HG03064 (cell line): ENCODE measurements at regions not wholly inside any gene's neighbourhood (a gene's known extent, or its start where the extent isn't known, plus 50 kb on each side); places are given as distances from the start of the nearest gene placed in this dataset.
"Not testable (repeated sequence)": the region's sequence is repeated elsewhere in the genome, so short reads cannot be mapped to it uniquely, and the experiment has no call there.

Experiments
- ATAC-seq: cut with Tn5 transposase; IDR thresholded peaks from one replicate; pipeline ENCODE4 v1.9.1; 2021; ENCODE audit warnings: low read depth; ENCODE audit not compliant: unreplicated experiment

- no peak for ATAC-seq
These were observed 56.1 kb downstream of the GPR85 start for GRCh38 chr7:113030489-113030888.

- no peak for ATAC-seq
These were observed 59.7 kb downstream of the GPR85 start for GRCh38 chr7:113026941-113027340.

DNA sequence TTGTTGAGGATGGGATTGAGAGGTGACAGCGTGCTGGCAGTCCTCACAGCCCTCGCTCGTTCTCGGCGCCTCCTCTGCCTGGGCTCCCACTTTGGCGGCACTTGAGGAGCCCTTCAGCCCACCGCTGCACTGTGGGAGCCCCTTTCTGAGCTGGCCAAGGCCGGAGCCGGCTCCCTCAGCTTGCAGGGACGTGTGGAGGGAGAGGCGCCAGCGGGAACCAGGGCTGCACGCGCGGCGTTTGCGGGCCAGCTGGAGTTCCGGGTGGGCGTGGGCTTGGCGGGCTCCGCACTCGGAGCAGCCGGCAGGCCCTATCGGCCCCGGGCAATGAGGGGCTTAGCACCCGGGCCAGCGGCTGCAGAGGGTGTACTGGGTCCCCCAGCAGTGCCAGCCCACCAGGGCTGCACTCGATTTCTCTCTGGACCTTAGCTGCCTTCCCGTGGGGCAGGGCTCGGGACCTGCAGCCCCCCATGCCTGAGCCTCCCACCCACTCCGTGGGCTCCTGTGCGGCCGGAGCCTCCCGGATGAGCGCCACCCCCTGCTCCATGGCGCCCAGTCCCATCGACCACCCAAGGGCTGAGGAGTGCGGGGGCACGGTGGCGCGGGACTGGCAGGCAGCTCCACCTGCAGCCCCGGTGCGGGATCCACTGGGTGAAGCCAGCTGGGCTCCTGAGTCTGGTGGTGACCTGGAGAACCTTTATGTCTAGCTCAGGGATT, 69.3 kb downstream of the GPR85 start:
- not testable (repeated sequence) for ATAC-seq

GRCh38 chr7:113015034-113015645, 71.5 kb downstream of the GPR85 start:
- ATAC-seq: no peak

DNA sequence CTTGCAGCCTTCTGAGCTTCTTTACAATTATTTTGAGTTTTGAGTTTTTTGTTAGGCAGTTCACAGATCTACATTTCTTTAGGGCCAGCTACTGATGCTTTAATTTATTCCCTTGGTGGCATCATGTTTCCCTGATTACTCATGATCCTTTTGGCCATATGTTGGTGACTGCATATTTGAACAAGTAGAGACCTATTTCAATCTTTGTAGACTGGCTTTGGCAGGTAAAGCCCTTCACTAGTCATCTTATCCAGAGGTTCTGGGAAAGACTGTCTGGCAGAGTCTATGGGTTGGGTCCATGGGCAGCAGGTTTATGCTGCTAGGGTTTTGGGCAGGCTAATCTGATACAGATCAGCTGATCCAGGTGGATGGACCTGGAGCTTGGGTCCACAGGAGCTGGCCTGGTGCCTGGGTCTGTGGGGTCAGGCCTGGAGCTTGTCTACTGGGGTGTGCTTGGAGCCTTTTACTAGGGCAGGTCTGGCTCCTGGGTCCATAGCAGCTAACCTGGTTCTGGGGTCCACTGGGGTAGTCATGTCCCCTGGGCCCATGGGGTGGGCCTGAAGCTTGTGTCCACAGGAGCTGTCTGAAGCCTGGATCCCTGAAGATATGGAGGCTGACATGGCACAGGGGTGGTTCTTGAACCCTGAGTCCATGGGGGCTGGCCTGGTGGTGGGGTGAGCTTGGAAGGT, 72.7 kb downstream of the GPR85 start:
- ATAC-seq: no peak

DNA sequence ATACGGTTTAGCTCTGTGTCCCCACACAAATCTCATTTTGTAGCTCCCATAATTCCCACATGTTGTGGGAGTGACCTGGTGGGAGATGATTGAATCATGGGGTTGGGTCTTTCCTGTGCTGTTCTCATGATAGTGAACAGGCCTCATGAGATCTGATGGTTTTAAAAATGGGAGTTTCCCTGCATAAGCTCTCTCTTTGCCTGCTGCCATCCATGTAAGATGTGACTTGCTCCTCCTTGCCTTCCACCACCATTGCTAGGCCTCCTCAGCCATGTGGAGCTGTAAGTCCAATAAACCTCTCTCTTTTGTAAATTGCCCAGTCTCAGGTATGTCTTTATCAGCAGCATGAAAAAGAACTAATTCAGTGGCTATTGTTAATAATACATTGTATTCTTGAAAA, 73.8 kb downstream of the GPR85 start:
- not testable (repeated sequence) for ATAC-seq

DNA sequence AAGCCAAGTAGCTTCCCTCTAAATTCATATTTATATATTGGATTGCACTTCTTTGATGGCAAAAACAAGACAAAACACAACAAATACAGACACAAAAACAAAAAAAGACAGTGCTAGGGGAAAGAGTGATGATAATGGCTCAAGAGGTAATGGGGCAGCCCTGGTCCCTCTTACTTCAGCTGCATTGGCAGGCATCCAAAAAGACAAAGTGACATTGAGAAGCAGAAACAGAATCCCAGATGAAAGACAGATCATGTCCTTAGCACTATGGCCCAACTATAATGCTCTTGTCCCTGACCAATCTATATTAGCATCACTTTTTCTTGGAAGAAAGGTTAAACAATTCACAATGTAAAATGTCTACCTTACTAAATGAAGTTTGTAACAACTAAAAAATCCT, 76.2 kb downstream of the GPR85 start:
- no peak for ATAC-seq

DNA sequence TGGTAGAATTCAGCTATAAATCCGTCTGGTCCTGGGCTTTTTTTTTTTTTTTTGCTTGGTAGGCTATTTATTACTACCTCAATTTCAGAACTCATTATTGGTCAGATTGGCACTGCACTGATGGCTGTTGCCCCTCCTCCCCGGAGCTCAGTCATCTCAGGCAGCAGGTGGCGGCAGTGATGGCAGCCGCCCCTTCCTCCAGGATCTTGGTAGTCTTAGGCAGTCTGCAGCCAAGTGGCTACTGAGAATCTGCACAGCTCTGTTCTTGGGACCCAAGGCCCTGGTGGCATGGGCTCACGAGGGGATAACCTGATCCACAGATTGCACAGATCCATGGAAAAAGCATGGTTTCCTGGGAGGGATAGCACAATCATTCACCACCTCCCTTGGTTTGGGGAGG, 77.9 kb downstream of the GPR85 start:
- no peak for ATAC-seq

GRCh38 chr7:113004726-113005454, 81.7 kb downstream of the GPR85 start:
- ATAC-seq: no peak

DNA sequence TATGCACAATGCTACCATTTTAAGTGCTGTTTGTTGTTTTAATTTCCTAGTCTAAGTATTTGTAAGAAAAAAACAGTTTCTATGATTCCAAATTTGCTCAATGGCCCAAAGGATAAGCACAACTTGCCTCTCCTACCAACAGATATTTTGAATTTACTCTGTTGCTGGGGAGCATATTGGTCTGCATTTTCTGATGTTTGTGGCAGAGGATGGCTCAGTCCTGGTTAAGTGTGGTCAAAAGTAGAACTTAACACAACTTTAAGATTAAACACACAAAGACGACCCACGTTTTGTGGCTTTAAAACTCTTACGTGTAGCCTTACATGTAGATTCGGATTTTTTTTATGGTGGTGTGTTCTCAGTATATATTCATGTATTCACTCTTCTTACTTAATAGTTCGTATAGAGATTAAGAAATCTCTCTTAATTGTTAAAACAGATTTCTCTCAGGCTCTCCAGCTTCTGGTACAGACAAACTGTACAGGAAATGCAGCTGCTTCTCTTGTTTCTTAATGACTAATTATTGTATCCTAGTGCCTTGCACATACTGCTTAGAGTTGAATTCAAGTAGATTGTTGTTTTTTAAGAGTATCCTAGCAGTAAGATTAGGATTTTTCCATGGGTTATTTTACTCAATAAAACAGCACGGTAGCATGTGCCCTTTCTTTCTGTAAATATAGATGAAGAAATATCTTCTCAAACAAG, 86.2 kb downstream of the GPR85 start:
- ATAC-seq: no peak

- ATAC-seq: no peak
These were observed 88.8 kb downstream of the GPR85 start for GRCh38 chr7:112997831-112998230.

DNA sequence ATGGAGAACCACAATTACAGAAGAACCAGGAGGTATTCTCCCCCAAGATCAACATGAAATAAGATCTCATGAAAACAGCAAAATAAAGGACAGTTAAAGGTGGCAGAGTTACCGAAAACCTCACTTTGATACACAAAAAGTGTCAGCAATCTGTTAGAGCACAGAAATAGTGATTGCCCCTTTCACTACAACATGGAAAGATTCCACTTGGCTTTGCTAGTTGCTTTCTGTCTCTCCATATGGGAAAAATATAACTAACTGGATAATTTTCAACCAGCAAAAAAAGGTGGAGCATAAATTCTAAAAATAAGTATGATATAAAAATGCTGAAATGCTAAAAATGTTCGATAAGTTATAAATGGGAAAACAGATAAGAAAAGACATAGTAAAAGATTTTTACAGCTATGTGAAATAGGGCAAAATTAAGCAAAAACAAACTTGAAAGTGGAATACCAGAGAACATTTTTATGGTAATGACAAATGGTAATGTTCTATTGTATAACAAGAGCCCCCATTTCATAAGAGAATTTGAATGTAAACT, 90.2 kb downstream of the GPR85 start:
- no peak for ATAC-seq

DNA sequence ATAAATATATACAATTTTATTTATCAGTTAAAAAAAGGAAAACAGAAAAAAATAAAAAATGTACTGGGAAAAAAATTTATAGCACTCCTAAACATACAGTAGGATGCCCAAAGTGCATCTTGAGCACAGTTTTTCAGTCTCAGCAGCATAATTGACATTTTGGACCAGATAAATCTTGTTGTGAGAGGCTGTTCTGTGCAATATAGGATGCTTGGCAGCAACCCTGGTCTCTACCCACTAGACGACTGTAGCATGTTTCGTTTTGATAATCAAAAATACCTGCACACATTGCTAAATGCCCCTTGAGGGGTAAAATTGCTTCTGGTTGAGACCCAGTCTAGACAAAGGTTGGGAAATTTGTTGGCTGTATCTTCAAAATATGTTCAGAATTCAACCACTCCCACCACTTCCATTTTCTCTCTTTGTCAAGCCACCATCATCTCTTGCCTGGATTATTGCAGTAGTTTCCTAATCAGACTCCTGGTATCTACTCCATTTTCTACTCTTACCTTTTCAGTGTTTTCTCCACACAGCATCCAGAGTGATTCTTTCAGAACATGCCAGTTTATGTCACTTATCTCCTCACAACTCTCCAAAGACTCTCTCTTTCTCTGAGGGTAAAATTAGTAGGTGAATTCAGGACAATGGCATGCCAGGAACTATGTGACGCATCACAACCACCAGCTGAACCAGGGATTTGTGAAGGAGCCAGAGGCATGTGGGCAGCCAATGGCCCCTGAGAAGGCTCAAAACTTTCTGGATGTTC, 91.4 kb downstream of the GPR85 start:
- no peak for ATAC-seq

DNA sequence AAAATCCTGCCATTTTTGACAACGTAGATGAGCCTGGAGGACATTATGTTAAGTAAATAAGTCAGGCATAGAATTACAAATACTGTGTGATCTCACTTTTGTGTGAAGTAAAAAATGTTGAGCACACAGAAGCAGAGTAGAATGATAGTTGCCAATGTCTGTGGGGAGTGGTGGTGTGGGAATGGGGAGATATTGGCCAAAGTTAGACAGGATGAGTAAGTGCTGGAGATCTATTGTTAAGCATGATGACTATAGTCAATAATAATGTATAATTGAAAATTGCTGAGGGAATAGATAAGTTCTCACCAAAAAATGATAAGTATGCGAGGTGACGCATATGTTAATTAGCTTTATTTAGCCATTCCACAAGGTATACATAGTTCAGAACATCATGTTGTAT, 92.0 kb downstream of the GPR85 start:
- ATAC-seq: no peak

- ATAC-seq: no peak
These were observed 96.0 kb downstream of the GPR85 start for GRCh38 chr7:112990624-112991023.

- ATAC-seq: no peak
These were observed 97.1 kb downstream of the GPR85 start for GRCh38 chr7:112989531-112989930.

GRCh38 chr7:112987171-112987570, 99.5 kb downstream of the GPR85 start:
- ATAC-seq: no peak

- no peak for ATAC-seq
These were observed 100.2 kb downstream of the GPR85 start for GRCh38 chr7:112986256-112987031.
